HG03571 (cell line): ENCODE measurements at regions not wholly inside any gene's neighbourhood (a gene's known extent, or its start where the extent isn't known, plus 50 kb on each side); places are given as distances from the start of the nearest gene placed in this dataset.

Experiments
- ATAC-seq: cut with Tn5 transposase; IDR thresholded peaks from one replicate; pipeline ENCODE4 v1.9.1; 2021; ENCODE audit not compliant: unreplicated experiment

DNA sequence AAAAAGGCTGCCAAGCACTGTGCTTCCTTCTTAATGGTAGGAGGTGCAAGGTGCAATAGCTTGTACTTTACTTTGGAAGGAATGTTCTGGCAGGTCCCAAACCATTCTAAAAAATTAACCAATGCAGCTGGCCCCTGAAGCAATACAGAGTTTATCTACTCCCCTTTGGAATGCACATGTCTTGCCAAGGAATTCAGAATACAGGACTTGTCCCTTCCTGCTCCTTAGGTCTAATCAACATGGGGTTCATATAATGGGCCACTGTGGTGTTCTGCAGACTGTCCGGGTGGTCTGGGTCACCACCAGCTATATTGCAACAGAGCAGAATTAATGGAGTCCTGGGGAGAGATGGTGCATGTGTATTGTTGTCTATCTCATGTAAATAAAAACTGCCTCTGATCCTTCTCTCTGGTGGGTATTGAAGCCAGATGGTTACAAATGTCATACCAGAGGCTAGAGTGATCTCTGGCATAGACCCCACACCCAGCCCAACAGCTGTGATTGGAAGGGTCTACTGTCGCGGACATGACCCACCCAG lies 112.8 kb downstream of the RIPK4 start:
- no peak for ATAC-seq

DNA sequence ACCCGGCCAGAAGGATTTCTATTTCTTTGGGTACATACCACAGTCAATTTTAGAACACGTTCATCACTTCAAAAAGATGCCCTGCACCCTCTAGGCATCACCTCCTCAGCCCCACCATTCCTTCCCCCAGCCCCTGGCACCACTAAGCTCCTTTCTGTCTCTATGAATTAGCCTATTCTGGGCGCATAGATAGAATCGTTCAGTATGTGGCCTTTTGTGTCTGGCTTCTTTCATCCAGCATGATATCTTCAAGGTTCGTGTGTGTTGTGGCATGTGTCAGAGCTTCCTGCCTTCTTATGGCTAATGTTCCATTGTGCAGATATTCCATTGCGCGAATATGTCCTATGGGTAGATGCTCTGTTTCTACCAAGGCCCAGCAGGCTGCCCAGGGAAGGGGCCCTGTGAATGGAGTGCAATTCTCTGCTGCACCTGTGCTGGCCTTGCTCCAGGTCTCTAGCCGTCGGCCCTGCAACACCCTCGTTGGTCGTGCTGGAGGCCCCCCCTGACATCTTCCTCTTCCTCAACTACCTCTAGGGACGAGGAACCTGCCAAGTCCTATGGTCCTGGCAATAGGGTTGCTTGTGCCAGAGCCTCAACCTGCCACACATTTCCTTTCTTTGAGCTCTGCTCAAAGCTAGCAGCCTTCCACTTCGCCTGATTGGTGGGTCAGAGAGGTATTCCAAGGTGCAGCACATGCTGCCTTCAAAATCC lies 113.5 kb downstream of the RIPK4 start:
- ATAC-seq = no peak

DNA sequence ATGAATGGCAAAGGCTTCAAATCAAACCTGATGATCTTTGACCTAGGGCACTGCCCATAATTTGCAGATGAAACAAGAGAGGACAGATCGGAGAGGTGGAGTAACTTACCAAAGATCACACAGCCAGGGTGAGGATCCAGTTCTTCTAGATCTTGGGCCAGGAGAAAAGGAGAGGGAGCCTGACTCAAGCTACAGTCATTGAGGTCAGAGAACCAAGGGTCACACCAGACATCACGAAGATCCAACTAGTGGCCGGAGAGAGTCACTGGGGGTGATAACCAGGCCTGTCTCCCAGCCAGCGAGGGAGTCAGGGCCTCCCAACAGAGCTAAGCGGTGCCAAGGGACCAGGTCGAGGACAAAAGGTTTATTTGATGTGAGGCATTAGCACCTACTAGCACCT lies 115.0 kb downstream of the RIPK4 start:
- ATAC-seq = no peak

DNA sequence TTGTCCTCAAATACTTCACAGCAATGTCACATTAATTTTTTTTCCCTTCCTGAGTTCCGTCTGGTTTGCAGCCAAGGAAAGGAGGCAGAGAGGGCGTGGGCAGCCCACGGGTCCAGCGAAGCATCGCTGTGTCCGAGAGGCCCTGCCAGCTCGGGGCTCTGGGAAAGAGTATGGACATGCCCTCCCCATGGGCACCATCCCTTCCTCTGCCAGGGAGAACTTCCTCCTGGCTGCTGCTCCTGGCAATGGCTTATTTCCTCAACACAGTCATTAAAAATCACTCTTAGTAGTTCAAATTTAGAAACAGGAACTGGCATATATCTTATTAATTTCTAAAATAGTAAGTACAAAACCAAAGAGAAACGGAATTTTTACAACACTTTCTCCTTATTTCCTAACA lies 115.4 kb downstream of the RIPK4 start:
- no peak for ATAC-seq

DNA sequence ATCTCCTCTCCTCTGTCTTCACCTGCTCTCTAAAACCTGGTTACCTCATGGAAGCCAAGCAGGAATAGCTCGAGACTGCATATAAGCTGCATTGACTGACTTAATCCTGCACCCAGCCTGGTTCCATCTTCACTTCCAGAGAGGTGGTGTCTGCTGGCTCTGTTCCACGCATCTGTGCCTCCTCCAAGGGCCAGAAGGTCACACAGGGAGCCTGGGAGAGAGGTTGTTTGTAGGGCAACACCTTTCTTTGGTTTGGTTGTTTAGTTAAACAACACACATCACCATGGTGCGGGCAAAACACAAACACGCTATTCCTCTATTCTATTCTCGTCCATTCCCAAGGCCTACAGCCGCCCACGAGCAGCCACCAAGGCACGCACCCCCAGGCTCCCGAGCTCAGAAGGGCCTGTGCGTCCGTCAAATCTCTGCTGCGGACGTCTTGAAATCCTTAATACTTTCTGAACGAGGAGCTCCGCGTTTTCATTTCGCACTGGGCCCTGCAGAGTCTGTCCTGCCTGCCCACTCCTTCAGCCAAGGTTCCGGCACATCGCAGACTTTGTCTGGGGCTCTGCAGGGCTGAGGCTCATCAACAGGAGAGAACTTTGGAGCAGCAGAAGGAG lies 116.2 kb downstream of the RIPK4 start:
- no peak for ATAC-seq

DNA sequence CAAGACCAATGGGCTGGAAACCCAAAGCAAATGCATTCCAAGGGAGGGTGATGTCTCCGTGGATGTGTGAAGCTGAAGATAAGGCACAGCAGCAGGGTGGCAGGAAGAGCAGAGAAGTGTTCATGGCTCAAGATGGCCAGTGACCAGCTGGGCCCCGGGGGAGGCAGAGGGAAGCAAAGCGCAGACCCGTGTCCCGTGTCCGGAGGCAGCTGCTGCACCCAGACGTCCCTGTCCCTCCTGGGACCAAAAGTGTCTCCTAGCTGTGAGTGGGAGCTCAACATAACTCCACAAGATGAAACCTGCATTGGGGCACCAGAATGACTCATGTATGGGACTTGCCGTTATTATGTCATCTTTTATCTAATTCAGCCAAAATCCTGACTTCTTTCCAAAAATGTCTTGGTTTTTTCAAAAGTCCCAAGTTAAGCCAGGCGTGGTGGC lies 118.2 kb downstream of the RIPK4 start:
- ATAC-seq = no peak

DNA sequence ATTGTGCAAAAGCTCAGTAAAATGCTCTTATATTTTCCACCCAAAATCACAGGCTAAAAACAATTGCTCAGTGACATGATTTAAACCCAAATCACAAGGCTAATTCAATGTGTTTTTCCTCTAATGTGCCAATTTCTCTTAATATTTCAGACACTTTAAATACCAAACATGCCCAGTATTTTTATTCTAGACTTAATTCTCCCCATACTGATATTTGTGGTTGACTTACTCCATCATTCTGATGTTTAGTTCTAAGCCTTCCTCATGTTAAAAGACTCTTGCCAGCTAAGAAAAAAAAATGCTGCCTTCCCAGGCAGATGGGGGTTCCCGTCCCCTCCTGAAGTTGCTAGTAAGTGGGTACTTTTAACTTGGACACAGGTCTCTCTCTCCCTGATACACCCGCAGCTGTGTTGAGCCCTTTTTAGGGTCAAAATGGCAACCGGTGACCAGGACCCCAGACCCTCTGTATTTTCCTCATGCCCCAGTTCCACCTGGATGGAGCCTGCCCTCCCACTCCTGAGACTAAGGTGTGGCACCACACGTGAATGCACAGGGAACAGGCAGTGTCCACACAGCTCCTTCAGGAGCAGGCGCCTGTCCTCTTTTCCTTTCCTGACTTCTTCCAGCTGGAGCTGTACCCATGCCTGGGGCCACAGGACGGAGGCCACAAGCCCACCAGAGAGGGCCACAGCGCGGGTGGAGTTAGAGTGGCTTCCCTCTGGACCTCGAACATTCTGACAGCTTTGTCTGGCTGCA lies 118.9 kb downstream of the RIPK4 start:
- no peak for ATAC-seq

DNA sequence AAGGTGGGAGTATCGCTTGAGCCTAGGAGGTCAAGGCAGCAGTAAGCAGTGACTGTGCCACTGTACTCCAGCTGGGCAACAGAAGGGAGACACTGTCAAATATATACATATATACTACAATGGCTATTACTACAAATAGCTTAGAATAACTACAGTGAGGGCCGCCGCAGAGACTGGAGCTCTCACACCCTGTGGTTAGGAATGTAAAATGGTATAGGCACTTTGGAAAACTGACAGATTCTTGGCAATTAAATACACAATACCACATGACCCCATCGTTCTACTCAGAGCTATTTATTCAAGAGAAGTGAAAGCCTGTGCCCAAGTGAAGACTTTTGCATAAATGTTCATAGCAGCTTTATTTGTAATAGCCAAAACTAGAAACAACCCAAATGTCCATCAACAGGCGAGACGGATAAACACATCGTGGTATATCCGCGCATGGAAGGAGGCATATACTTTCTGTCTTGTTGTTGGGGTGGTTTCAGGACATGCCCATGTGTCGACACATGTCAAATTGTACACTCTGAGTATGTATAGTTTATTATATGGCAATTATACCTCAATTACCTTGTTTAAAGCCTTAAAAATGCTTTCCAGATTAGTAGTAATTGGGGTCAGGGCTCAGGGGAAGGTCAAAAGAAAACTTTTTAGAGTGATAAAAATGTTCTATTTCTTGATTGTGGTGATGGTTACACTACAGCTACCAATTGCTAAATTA lies 123.4 kb downstream of the RIPK4 start:
- no peak for ATAC-seq

DNA sequence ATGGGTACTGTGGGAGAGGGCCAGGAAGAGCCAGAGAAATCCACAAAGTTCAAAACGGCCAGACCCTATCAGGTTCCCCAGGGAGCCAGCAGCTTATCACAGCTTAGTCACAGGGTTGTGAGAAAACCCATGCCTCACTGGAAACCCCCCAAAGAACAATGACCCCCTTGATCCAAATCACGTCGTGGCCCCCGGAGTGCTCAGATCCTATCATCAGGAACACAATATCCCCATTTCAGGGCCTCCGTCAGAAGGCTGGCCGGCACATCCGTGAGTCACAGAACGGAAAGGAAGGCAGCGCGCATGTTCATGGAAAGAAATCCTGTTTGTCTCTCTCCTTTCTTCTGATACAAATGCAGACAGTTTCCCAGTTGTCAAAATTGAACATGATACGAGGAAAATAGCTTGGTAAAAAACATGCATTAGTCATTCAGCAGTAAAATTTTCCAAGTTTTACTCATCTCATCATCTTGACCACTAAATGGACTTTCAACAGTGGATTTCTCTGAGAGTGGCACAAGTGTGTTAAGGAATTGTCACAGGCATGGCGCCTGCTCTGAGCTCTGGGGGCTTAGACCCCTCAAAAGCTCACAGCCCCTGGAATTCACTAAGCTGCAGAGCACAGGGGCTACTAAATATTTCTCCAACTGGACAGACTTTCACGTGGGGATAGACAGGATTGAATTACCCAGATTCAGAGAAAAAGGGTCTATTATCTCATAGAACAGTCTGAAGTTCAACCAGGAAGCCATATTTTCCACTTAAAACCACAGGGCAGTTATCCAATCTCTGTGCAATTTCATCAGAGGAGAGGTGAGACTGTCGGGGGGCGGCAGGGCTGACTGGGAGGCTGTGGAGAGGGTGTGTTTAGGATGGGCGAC lies 124.8 kb downstream of the RIPK4 start:
- no peak for ATAC-seq

DNA sequence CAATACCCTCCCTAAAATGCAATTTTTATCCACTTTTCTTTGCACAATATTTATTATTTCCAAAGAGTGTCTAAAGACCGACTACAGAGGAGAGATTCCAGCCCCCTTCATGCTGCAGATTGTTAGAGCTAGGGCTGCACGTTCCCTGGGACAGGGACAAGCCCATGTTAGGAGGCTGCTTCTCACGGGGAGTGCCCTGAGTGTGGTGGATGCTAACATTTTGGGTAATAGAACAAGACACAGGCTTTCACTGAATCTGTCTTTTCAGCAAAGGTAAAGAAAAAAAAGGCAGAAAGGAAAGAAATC lies 125.4 kb downstream of the RIPK4 start:
- ATAC-seq = no peak

DNA sequence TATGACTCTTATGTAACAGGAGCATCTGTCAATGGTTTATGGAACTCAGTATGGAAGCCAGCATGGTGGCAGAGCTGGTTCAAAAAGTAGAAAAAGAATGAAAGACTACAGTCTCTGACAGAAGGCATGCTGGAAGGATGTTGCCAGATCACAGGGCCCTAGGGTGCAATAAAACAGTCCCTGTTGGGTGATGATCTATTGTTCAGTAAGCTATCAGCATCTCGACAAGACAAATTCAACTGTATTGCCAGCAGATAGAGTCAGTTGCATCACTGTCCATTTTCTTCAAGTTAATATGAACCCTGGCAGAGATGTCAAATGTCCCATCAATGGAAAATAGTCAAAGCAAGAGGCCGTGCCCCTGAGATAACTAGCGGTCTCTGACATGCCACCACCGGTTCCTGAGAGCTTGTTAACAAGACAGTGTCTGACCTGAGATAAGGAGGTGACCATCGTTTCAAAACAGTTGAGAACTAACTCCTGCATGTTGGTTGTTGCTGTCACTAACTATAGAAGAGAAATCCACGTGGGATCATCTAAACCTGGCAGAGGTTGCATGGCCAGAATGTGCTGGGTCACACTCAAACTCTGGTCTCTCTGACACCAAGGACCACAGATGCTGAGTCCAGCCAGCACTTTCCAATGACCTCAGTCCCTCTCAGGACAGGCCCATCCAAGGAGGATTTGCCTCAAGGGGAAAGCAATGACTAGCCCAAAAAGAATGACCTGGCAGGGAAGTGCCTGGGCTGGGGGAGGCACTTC lies 125.9 kb downstream of the RIPK4 start:
- ATAC-seq = no peak

DNA sequence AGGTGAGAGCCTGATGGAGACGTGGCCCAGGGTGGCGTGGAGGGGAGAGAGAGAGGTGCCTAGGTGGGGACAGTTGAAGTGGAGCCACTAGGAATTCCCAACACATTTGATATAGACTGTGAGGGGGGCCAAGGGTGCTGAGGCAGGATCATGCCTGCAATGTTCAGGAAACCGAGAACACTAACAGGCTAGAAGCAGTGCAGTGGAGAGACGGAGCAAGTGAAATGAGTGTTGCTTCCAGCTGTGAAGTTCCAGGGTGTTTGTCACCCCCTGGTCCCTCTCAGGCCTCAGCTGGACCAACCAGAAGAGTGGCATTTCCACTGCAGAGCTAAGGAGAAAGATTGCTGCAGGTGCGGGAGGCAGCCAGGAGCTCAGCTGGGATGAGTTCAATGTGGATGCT lies 127.1 kb downstream of the RIPK4 start:
- no peak for ATAC-seq

DNA sequence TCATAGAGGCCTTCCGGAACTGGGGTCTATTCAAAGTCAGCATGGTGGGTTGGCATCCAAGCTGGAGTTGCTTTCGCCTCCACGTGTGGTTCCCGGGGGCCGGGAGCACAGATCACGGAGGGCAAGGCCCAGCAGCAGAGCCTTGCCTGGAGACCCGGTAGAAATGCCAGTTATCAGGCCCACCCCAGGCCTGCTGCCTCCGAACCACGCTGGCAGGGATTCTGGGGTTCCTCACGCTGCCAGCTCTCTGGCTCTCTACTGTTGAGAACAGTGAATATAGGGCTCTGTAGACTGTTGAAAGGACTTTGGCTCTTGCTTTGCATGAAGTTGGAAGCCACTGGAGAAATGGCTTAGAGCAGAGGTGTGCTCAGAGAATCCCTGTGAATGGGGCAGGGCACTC lies 127.5 kb downstream of the RIPK4 start:
- no peak for ATAC-seq

DNA sequence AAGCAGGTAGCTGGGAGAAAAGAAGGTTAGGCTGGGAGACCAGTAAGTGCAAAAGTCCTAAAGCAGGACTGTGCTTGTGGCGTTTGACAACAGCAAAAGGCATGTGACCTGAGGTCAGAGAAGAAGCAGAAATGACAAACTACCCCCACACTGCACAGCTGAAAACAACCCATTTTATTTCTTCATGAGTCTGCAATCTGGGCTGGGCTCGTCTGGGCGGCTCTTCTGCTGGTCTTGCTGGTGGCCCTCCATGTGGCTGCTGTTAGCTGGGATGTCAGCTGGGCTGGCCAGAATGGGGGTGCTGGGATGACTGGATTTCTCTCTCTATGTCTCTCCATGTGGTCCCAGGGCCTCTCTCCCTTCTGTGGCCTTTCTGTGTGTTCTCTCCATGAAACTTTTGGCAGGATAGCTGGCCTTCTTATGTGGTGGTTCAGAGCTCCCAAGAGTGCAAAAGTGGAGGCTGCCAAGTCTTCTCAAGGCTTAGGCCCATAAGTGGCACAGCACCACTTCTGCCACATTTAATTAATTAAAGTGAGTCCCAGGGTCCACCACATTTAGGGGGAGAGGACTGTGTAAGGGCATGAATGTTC lies 128.6 kb downstream of the RIPK4 start:
- ATAC-seq = no peak

DNA sequence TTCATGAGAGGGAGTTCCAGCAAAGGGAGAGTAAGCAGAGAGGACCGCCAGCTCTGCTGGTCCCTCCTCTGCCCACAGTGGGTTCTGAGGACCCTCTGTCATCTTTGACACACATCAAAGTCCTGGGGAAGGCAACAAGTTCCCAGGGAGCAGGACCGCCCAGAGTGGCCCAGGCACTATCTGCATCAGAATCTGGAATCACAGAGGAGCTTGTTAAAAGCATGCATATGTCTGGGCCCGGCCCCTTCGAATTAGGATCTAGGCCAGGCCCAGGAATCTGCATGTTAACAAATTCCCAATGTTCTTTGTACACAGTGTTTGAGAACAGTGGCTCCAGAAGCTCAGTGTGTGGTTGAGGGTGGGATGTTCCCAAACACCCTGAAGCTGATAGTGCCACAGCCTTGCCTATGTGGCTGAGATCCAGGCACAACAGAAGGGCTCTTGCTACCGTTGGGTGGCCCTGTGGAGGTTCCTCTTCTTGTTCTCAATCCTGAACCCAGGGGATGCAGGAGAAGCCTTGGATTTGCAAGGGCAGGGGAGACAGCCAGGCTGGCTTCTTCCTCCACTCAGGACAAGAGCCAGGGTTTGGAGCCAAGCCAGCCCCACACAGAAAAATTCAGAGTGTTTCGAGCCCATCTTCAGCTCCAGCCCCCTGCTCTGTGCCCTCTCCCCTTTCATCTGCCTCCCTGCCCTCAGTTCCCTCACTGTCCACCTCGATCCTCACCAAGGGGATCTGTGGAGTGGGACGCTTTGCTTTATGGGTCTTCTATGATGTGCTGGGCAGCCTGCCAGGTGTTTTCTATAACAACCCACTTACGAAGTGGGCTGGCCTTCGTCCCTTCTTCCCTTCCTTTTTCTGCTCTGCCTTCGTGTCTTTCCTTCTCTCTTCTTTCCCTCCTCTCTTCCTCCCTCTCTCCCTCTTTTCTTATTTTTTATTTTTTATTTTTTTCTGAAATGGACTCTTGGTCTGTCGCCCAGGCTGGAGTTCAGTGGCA lies 129.0 kb upstream of the TMPRSS2 start:
- no peak for ATAC-seq

DNA sequence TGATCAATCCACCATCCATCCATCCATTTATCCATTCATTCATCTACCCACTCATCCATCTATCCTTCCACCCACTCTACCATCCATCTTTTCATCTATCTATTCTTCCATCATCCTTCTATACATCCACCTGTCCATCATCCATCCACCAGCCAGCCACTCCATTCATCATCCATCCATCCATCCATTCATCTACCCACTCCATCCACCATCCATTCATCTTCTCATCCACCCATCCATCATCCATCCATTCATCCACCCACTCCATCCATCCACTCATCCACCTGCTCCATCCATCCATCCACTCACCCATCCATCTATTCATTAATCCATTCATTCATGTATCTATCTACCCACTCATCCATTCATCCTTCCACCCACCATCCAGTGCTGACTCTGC lies 127.9 kb upstream of the TMPRSS2 start:
- no peak for ATAC-seq

DNA sequence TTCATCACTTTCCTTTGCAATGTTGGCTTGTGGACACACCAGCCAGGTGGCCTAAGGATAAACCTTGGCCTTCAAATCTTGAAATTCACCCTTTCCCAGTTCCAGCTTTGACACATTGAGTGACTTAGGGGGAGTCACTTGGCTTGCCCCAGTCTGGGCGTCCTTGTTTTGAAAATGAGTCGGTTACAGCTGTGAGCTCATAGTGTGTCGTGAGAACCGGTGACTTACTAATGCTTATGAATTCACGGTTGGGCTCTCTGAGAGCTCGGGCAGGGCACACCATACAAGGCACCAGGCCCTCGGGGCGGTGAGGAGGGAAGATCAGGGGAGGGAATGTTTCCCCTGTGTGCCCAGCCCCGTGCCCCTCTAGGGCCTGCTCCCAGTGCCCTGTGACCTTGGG lies 126.9 kb upstream of the TMPRSS2 start:
- ATAC-seq = no peak

DNA sequence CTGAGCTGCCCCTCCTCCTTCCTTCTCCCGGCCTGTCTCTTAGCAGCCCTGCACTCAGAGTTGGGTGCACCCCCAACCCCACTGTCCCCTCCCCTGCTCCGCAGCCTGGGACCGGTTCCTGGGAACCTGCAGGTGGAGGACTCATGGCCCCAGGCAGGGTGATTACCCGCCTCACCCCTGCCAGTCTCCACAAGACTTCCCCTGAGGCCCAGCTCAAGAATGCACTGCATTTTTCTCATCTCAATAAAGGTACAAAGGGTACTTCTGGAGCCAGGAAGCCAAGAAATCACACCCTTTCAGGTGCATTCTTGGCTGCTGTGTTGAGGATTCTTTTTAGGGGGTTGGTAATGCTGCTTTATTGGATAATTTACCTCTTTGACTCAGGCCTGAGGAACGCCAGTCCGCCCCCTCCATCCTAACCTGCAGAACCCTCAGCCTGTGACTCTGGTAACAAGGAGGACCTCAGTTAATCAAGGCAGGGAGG lies 126.3 kb upstream of the TMPRSS2 start:
- no peak for ATAC-seq
